Adrenal gland (tissue), 5 donors: ENCODE measurements at regions not wholly inside any gene's neighbourhood (a gene's known extent, or its start where the extent isn't known, plus 50 kb on each side); places are given as distances from the start of the nearest gene placed in this dataset.

Experiments used
- POLR2A ChIP-seq, 2 donors: fragments of 450-650 bp; IDR thresholded peaks; one replicate each; pipeline ENCODE4 v1.6.1; 2017; ENCODE audit warnings: antibody characterized with exemption in 2 of 2, mild to moderate bottlenecking in 2 of 2, moderate library complexity in 1 of 2
- TF ChIP-seq, protein P1 (sequence below), 6 experiments: fragments of 450-650 bp in 4 of 6; fragments of 200-600 bp in 2 of 6; sonication (generic) in 1 of 6; IDR thresholded peaks; 1 replicate in 5 of 6; 2 replicates in 1 of 6; pipeline versions ENCODE4 v1.5.1 to v1.8.0; 2016 to 2021; ENCODE audit warnings: antibody characterized with exemption in 6 of 6, mild to moderate bottlenecking in 2 of 6, moderate library complexity in 1 of 6
- donor health status: DM: no; HTN: no; CAD: no.

DNA sequence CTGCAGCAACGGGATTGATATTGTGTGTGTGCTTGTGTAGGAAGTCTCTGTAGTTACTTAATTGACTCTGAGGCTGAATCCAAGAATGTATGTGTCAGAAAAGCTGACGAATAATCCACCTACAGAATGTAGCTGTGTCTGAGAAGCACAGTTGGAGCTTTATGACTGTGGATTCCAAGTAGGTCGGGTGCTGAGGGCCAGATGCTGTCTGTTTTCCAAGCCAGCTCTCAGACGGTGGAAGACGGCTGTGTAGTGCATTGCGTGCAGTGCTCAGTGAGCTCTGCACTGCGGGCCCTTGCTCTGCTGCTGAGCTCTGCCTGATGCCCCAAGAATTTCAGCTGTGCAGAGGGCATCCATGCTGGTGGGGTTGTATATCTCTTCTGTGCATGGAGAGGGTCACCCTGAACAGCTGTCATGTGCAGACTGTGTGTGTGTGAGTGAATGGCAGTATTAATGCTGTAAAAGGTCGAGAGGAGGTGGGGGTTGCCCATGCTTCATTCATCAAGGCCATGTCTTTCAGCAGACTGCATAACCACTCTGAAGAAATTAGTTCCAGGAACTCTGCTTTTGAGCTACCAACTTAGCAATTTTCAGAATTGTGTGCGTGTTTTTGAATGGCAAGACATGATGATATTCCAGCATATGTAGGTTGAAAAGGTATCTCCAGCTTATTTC is 154.1 kb upstream of the USP9Y start:
- TF ChIP-seq, protein P1, sequence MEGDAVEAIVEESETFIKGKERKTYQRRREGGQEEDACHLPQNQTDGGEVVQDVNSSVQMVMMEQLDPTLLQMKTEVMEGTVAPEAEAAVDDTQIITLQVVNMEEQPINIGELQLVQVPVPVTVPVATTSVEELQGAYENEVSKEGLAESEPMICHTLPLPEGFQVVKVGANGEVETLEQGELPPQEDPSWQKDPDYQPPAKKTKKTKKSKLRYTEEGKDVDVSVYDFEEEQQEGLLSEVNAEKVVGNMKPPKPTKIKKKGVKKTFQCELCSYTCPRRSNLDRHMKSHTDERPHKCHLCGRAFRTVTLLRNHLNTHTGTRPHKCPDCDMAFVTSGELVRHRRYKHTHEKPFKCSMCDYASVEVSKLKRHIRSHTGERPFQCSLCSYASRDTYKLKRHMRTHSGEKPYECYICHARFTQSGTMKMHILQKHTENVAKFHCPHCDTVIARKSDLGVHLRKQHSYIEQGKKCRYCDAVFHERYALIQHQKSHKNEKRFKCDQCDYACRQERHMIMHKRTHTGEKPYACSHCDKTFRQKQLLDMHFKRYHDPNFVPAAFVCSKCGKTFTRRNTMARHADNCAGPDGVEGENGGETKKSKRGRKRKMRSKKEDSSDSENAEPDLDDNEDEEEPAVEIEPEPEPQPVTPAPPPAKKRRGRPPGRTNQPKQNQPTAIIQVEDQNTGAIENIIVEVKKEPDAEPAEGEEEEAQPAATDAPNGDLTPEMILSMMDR (IDR thresholded peaks at IDR 0.05): no peak
- no peak for TF ChIP-seq POLR2A (IDR thresholded peaks at IDR 0.05)
